GM23338 (cell line): ENCODE measurements at regions not wholly inside any gene's neighbourhood (a gene's known extent, or its start where the extent isn't known, plus 50 kb on each side); places are given as distances from the start of the nearest gene placed in this dataset.
A peak's percentile ranks its signal among the peaks of the same experiment; 100 is the strongest.

Experiments used
- ATAC-seq: fragments of 200-7000 bp; cut with Tn5 transposase; 3 replicates; pipeline ENCODE4 v1.9.1; 2020
- DNase-seq: peaks from one replicate; pipeline ENCODE4 v3.0.0-alpha.2; 2015; ENCODE audit warnings: low spot score
- H2AFZ ChIP-seq: fragments of 200-600 bp; sonication (generic); 2 replicates; pipeline ENCODE4 v1.8.0; 2016; ENCODE audit warnings: antibody characterized with exemption, mild to moderate bottlenecking, moderate library complexity
- H3F3A ChIP-seq: fragments of 200-600 bp; sonication (generic); replicated peaks from 2 replicates; pipeline ENCODE4 v1.8.0; 2017; ENCODE audit warnings: antibody characterized with exemption, mixed run types, low read depth
- H3K27ac ChIP-seq: fragments of 200-600 bp; sonication (generic); 2 replicates; pipeline ENCODE4 v1.6.1; 2016; ENCODE audit warnings: low read depth
- H3K27me3 ChIP-seq: fragments of 200-600 bp; sonication (generic); 2 replicates; pipeline ENCODE4 v1.8.0; 2016; ENCODE audit warnings: mild to moderate bottlenecking, mixed run types, moderate library complexity; ENCODE audit not compliant: insufficient read depth
- H3K36me3 ChIP-seq: fragments of 200-600 bp; sonication (generic); 2 replicates; pipeline ENCODE4 v1.8.0; 2016; ENCODE audit warnings: mild to moderate bottlenecking; ENCODE audit not compliant: insufficient read depth
- H3K4me1 ChIP-seq: fragments of 200-600 bp; sonication (generic); 2 replicates; pipeline ENCODE4 v1.8.0; 2016; ENCODE audit warnings: mild to moderate bottlenecking, moderate library complexity; ENCODE audit not compliant: insufficient read depth
- H3K4me2 ChIP-seq: fragments of 200-600 bp; sonication (generic); 2 replicates; pipeline ENCODE4 v1.7.1; 2017; ENCODE audit warnings: mixed run types
- H3K4me3 ChIP-seq: fragments of 200-600 bp; sonication (generic); 2 replicates; pipeline ENCODE4 v1.6.1; 2016; ENCODE audit warnings: mixed run types
- H3K79me2 ChIP-seq: fragments of 200-600 bp; sonication (generic); replicated peaks from 2 replicates; pipeline ENCODE4 v1.8.0; 2017; ENCODE audit warnings: mild to moderate bottlenecking; ENCODE audit not compliant: insufficient read depth
- H3K9me2 ChIP-seq: fragments of 200-600 bp; sonication (generic); 2 replicates; pipeline ENCODE4 v1.8.0; 2017; ENCODE audit not compliant: insufficient read depth
- H4K20me1 ChIP-seq: fragments of 200-600 bp; sonication (generic); replicated peaks from 2 replicates; pipeline ENCODE4 v1.8.0; 2017; ENCODE audit warnings: mild to moderate bottlenecking; ENCODE audit not compliant: insufficient read depth
- H3K27ac Mint-ChIP-seq: 2 replicates; pipeline ENCODE4 v1.8.0; 2020; ENCODE audit warnings: inconsistent platforms, mild to moderate bottlenecking, moderate library complexity, mixed read lengths
- H3K27me3 Mint-ChIP-seq: 3 replicates; pipeline ENCODE4 v1.8.0; 2022; ENCODE audit warnings: low read depth, mild to moderate bottlenecking, moderate library complexity, mixed read lengths, inconsistent platforms; ENCODE audit not compliant: insufficient read depth, poor library complexity
- H3K36me3 Mint-ChIP-seq: 3 replicates; pipeline ENCODE4 v1.8.0; 2021; ENCODE audit warnings: low read depth, mild to moderate bottlenecking, inconsistent platforms, moderate library complexity, mixed read lengths
- H3K4me1 Mint-ChIP-seq: 3 replicates; pipeline ENCODE4 v1.8.0; 2020; ENCODE audit warnings: mild to moderate bottlenecking, inconsistent platforms, mixed read lengths
- H3K4me3 Mint-ChIP-seq: 3 replicates; pipeline ENCODE4 v1.8.0; 2021; ENCODE audit warnings: moderate library complexity, mild to moderate bottlenecking, inconsistent platforms, mixed read lengths
- H3K9me3 Mint-ChIP-seq: 3 replicates; pipeline ENCODE4 v1.8.0; 2020; ENCODE audit warnings: moderate library complexity, mild to moderate bottlenecking, inconsistent platforms, mixed read lengths
- CREB1 ChIP-seq: fragments of 250-450 bp; sonication (Bioruptor Pico); IDR thresholded peaks from 2 replicates; pipeline ENCODE4 v1.5.0; 2020; ENCODE audit warnings: low read depth, mild to moderate bottlenecking, moderate library complexity
- CTCF ChIP-seq, 2 experiments: fragments of 200-600 bp in 1 of 2; sonication (generic) in 1 of 2; conservative IDR thresholded peaks; 2 replicates each; pipeline versions ENCODE4 v1.5.1 to v1.6.1; 2016 to 2017; ENCODE audit warnings: antibody characterized with exemption in 2 of 2, low read depth in 2 of 2, mild to moderate bottlenecking in 2 of 2, moderate library complexity in 1 of 2
- EZH2 ChIP-seq: fragments of 200-600 bp; sonication (generic); IDR thresholded peaks from one replicate; pipeline ENCODE4 v1.8.0; 2017; ENCODE audit warnings: antibody characterized with exemption, mild to moderate bottlenecking, low read depth; ENCODE audit not compliant: unreplicated experiment
- EZH2phosphoT487 ChIP-seq: fragments of 200-600 bp; sonication (generic); IDR thresholded peaks from one replicate; pipeline ENCODE4 v1.8.1; 2018; ENCODE audit warnings: antibody characterized with exemption; ENCODE audit not compliant: unreplicated experiment
- JUNB ChIP-seq: IDR thresholded peaks from one replicate; pipeline ENCODE4 v1.6.1; 2016; ENCODE audit warnings: antibody characterized with exemption; ENCODE audit not compliant: unreplicated experiment
- NANOG ChIP-seq: IDR thresholded peaks from 2 replicates; pipeline ENCODE4 v1.6.1; 2016; ENCODE audit warnings: antibody characterized with exemption, borderline replicate concordance
- POLR2AphosphoS5 ChIP-seq: IDR thresholded peaks from 2 replicates; pipeline ENCODE4 v1.6.1; 2016; ENCODE audit warnings: antibody characterized with exemption, low read depth
- REST ChIP-seq: IDR thresholded peaks from one replicate; pipeline ENCODE4 v1.6.1; 2018; ENCODE audit warnings: antibody characterized with exemption; ENCODE audit not compliant: unreplicated experiment
- STAT1 ChIP-seq: IDR thresholded peaks from one replicate; pipeline ENCODE4 v1.6.1; 2016; ENCODE audit warnings: antibody characterized with exemption; ENCODE audit not compliant: unreplicated experiment
- ZNF114 ChIP-seq: fragments of 250-450 bp; sonication (Bioruptor Pico); IDR thresholded peaks from 2 replicates; pipeline ENCODE4 v1.5.0; 2020; ENCODE audit warnings: mild to moderate bottlenecking, moderate library complexity
- ZNF331 ChIP-seq: fragments of 250-450 bp; sonication (Bioruptor Pico); IDR thresholded peaks from 2 replicates; pipeline ENCODE4 v1.5.0; 2020; ENCODE audit warnings: low read depth, mild to moderate bottlenecking, moderate library complexity
- ZNF462 ChIP-seq: fragments of 250-450 bp; sonication (Bioruptor Pico); IDR thresholded peaks from 2 replicates; pipeline ENCODE4 v1.5.0; 2020; ENCODE audit warnings: mild to moderate bottlenecking, moderate library complexity

- peak in 1 of 2 experiments; percentile 8; a peak in 1 of 4 replicates for TF ChIP-seq CTCF (conservative IDR thresholded peaks at IDR 0.05; ENCODE audit: low read depth in 2 of 2)
These were observed 290.7 kb downstream of the HTR1B start (continued) for GRCh38 chr6:77172578-77172977.

- DNase-seq: no peak
- Histone ChIP-seq H3K4me1 (no peaks in the 10 kb centered on the region), H3K4me3 (no peak overlapping the region), H3K36me3 (no peaks in the 10 kb centered on the region), H3K9me2 (no peaks in the 10 kb centered on the region), H4K20me1 (no peaks in the 10 kb centered on the region), H3F3A (no peaks in the 10 kb centered on the region), H3K27me3 (no peaks in the 10 kb centered on the region), H3K27ac (no peak overlapping the region), H3K79me2 (no peaks in the 10 kb centered on the region), H3K4me2 (no peak overlapping the region), H2AFZ (no peak overlapping the region)
- Mint-ChIP-seq H3K27ac (no peak overlapping the region), H3K4me3 (no peak overlapping the region), H3K27me3 (no peaks in the 10 kb centered on the region), H3K4me1 (no peaks in the 10 kb centered on the region), H3K9me3 (peaks cover 4% of the 10 kb centered on the region; the same call in 1 of the 3 replicates), H3K36me3 (peaks cover 4% of the 10 kb centered on the region; the same call in 2 of the 3 replicates)
- ATAC-seq: no peak
- no peak for TF ChIP-seq EZH2
- no peak for TF ChIP-seq CTCF (conservative IDR thresholded peaks at IDR 0.05; ENCODE audit: low read depth in 2 of 2)
- no peak for TF ChIP-seq ZNF331 (CRISPR knock-in tag)
- no peak for TF ChIP-seq ZNF114 (CRISPR knock-in tag)
- TF ChIP-seq STAT1: no peak
- no peak for TF ChIP-seq NANOG
- TF ChIP-seq EZH2phosphoT487: no peak
- no peak for TF ChIP-seq REST
- no peak for TF ChIP-seq JUNB
- TF ChIP-seq ZNF462 (CRISPR knock-in tag): no peak
- no peak for TF ChIP-seq POLR2AphosphoS5
- no peak for TF ChIP-seq CREB1 (CRISPR knock-in tag)
These were observed 303.6 kb downstream of the HTR1B start for GRCh38 chr6:77159730-77160129.
